Ascending aorta (tissue), 2 donors: ENCODE measurements at regions not wholly inside any gene's neighbourhood (a gene's known extent, or its start where the extent isn't known, plus 50 kb on each side); places are given as distances from the start of the nearest gene placed in this dataset.

Source experiments
- DNase-seq, 2 donors: peaks; one replicate each; pipeline ENCODE4 v3.0.0-alpha.2; 2019; ENCODE audit warnings: low spot score in 2 of 2
- H3K27ac ChIP-seq, 2 donors: fragments of 200-600 bp; sonication (generic); one replicate each; pipeline ENCODE4 v1.5.1; 2016 to 2017; ENCODE audit warnings: mild to moderate bottlenecking in 1 of 2
- H3K27me3 ChIP-seq: fragments of 200-600 bp; sonication (generic); one replicate; pipeline ENCODE4 v1.5.1; 2017
- H3K36me3 ChIP-seq, 2 donors: fragments of 200-600 bp; sonication (generic); one replicate each; pipeline ENCODE4 v1.5.1; 2016
- H3K4me1 ChIP-seq, 2 donors: fragments of 200-600 bp; sonication (generic); one replicate each; pipeline ENCODE4 v1.5.1; 2016 to 2017; ENCODE audit warnings: mild to moderate bottlenecking in 1 of 2
- H3K4me3 ChIP-seq, 2 donors: fragments of 200-600 bp; sonication (generic); one replicate each; pipeline ENCODE4 v1.5.1; 2016 to 2017; ENCODE audit warnings: mild to moderate bottlenecking in 1 of 2
- H3K9me3 ChIP-seq, 2 donors: fragments of 200-600 bp; sonication (generic); one replicate each; pipeline ENCODE4 v1.5.1; 2016
- CTCF ChIP-seq, 3 experiments: fragments of 200-600 bp in 2 of 3; fragments of 450-650 bp in 1 of 3; sonication (generic) in 2 of 3; IDR thresholded peaks; one replicate each; pipeline ENCODE4 v1.5.1; 2016 to 2019; ENCODE audit warnings: antibody characterized with exemption in 3 of 3, mild to moderate bottlenecking in 1 of 3, moderate library complexity in 1 of 3
- intact Hi-C: fragments of 100-400 bp; cut with DNase I; formaldehyde crosslinking; loops from one replicate; pipeline ENCODE4 v1.15.1; 2023

- no peak overlapping the region for H3K27ac ChIP-seq
- DNase-seq: no peak
- H3K9me3 ChIP-seq: no peaks in the 10 kb centered on the region
- H3K4me1 ChIP-seq: no peaks in the 10 kb centered on the region
- no peak for TF ChIP-seq CTCF (IDR thresholded peaks at IDR 0.05)
- intact Hi-C loops: no loop called here
- H3K27me3 ChIP-seq: no peaks in the 10 kb centered on the region
- H3K4me3 ChIP-seq: no peak overlapping the region
- H3K36me3 ChIP-seq: no peaks in the 10 kb centered on the region
These were observed 314.6 kb upstream of the GATB start for GRCh38 chr4:152075253-152075928.

- no peak for DNase-seq
- Histone ChIP-seq H3K36me3 (no peaks in the 10 kb centered on the region), H3K9me3 (no peaks in the 10 kb centered on the region), H3K4me3 (no peak overlapping the region), H3K4me1 (no peaks in the 10 kb centered on the region), H3K27me3 (no peaks in the 10 kb centered on the region), H3K27ac (no peak overlapping the region)
- intact Hi-C loops: no loop called here
- no peak for TF ChIP-seq CTCF (IDR thresholded peaks at IDR 0.05)
These were observed 313.8 kb upstream of the GATB start for GRCh38 chr4:152074573-152074972.

- intact Hi-C loops: no loop called here
- TF ChIP-seq CTCF (IDR thresholded peaks at IDR 0.05): no peak
- no peak for DNase-seq
- Histone ChIP-seq H3K36me3 (no peaks in the 10 kb centered on the region), H3K4me1 (no peaks in the 10 kb centered on the region), H3K27ac (no peak overlapping the region), H3K9me3 (no peaks in the 10 kb centered on the region), H3K4me3 (no peak overlapping the region), H3K27me3 (no peaks in the 10 kb centered on the region)
These were observed 313.3 kb upstream of the GATB start for GRCh38 chr4:152074088-152074437.

GRCh38 chr4:152073351-152074087 lies 312.7 kb upstream of the GATB start:
- no peak for DNase-seq

GRCh38 chr4:152072906-152073305 lies 312.1 kb upstream of the GATB start:
- no peak overlapping the region for H3K27ac ChIP-seq
- no peaks in the 10 kb centered on the region for H3K9me3 ChIP-seq
- H3K4me1 ChIP-seq: no peaks in the 10 kb centered on the region
- intact Hi-C loops: no loop called here
- no peak for TF ChIP-seq CTCF (IDR thresholded peaks at IDR 0.05)
- H3K27me3 ChIP-seq: no peaks in the 10 kb centered on the region
- no peak overlapping the region for H3K4me3 ChIP-seq
- no peaks in the 10 kb centered on the region for H3K36me3 ChIP-seq
- DNase-seq: no peak

More at GRCh38 chr4:152073351-152074087, 312.7 kb upstream of the GATB start:
- H3K4me3 ChIP-seq: no peak overlapping the region
- intact Hi-C loops: no loop called here
- no peaks in the 10 kb centered on the region for H3K4me1 ChIP-seq
- H3K27me3 ChIP-seq: no peaks in the 10 kb centered on the region
- H3K9me3 ChIP-seq: no peaks in the 10 kb centered on the region
- no peak for TF ChIP-seq CTCF (IDR thresholded peaks at IDR 0.05)
- no peaks in the 10 kb centered on the region for H3K36me3 ChIP-seq
- H3K27ac ChIP-seq: no peak overlapping the region
